GM18951 (cell line): ENCODE measurements at regions not wholly inside any gene's neighbourhood (a gene's known extent, or its start where the extent isn't known, plus 50 kb on each side); places are given as distances from the start of the nearest gene placed in this dataset.

Experiments
- POLR2A ChIP-seq: IDR thresholded peaks from 4 replicates; pipeline ENCODE4 v1.6.1; 2011; ENCODE audit warnings: mild to moderate bottlenecking; ENCODE audit not compliant: insufficient read length, insufficient read depth; ENCODE audit errors: extremely low read depth
- in situ Hi-C: fragments of 300-500 bp; cut with MboI; formaldehyde crosslinking; loops from one replicate; pipeline ENCODE4 v1.12.0; 2022; ENCODE audit warnings: low sequenced_read_pairs, mixed read lengths, inconsistent platforms; ENCODE audit not compliant: unreplicated experiment

DNA sequence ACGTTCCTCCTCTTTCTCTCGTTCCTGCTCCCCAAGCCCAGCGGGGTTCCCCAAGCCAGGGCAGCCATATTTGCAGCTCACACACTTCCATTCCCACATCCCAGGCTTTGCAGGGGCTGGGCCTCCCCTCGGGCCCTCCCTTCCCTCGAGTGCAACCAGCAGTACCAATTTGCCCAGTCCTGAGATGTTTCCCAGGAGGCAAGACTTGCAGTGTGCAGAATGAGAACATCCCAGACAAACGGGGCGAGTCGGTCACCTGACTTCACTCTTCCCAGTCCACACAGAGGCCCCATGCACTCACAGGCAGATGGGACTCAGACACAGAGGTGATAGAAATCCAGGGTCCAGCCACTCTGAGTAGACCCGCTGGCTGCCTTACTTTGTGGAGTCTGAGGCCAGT lies 56.2 kb upstream of the SLC6A6 start:
- in situ Hi-C loops = no loop called here
- no peak for TF ChIP-seq POLR2A

DNA sequence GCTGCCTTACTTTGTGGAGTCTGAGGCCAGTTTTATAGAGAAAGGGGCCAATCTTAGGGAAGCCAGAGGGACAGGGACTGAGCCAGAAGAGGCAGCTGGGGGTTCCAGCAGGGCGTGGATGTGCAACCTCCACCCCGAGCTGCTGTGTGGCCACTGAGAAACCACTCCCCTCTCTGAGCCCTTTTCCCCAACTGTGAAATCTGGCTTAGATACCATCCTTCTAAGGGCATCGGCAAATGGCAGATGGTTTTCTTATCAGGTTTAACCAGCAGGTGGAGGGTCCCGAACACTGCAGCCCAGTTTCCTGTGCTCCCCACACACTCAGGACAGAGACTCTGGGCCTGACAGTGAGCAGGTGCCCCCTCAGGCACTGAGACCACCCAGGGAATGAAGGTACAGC lies 55.8 kb upstream of the SLC6A6 start:
- in situ Hi-C loops = no loop called here
- no peak for TF ChIP-seq POLR2A

DNA sequence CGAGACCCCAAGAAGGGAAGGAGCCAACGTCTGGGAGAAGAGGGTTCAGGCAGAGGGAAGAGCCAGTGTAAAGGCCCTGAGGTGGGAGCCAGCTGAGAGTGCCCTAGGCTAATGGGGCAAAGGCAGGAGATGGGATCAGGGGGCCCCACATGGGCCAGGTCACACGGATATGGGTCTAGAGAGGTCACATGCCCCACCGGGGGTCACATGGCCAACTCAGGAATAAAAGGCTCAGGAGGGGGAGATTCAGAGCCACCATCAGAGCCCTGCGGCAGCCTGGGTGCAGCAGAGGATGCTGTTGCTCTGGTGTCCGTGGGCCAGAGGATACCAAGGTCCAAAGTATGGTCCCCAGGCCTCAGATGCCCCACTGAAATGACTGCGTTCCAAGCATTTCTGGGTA lies 55.3 kb upstream of the SLC6A6 start:
- in situ Hi-C loops = no loop called here
- TF ChIP-seq POLR2A = no peak

DNA sequence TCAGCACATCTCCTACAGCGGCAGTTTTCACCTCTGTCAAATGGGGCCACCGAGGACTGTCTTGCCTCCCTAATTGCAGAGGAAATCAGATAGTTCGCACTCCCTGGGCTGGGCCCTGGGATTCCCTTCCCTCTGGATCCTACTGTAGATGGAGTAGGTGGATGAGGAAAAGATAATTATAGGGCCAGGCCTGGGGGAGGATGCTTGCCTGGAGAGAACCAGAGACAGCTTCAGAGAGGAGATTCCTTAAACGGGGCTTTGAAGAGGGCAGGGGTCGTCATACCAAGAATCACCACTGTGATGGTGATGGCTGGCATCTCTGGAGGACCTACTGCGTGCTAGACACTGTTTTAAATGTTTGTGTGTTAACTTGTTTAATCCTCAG lies 50.8 kb upstream of the SLC6A6 start:
- TF ChIP-seq POLR2A = no peak
- in situ Hi-C loops = no loop called here

DNA sequence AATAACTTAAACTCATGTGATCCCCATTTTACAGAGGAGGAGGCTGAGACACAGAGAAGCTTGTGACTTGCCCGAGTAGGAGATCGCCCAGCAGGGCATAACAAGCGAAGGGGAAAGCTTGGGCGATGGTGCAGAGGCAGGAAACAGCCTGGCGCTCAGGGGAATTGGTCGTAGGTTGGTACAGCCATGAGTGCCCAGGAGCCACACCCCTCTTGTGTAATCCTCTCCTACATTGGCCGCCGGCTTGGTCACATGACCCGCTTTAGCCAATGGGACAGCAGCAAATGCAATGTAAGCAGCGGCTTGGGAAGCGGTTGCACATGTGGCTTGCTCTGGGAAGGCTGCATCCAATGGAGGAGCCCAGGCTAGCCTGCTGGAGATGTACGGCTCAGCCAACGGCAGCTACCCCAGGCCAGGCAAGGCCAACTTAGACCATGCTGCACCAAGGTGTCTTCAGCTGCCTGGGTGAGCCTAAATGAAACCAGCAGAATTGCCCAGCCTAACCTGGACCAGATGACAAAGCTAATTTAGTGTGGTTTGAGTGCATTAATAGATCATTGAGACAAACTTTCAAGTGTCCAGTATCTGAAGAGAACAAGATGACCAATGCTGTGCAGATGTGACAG lies 50.3 kb upstream of the SLC6A6 start:
- no peak for TF ChIP-seq POLR2A
- in situ Hi-C loops = no loop called here
